ENCODE measurements at regions not wholly inside any gene's neighbourhood (a gene's known extent, or its start where the extent isn't known, plus 50 kb on each side); places are given as distances from the start of the nearest gene placed in this dataset.

GRCh38 chr18:48468151-48468550 lies 59.0 kb upstream of the ZBTB7C start:
- TF ChIP-seq CTCF (IDR thresholded peaks at IDR 0.05; ENCODE audit: low read length) = no peak
- TF ChIP-seq EZH2 (IDR thresholded peaks at IDR 0.05; ENCODE audit: borderline replicate concordance, low read length) = no peak
